Body of pancreas (tissue), 4 donors: ENCODE measurements at regions not wholly inside any gene's neighbourhood (a gene's known extent, or its start where the extent isn't known, plus 50 kb on each side); places are given as distances from the start of the nearest gene placed in this dataset.

Source experiments
- POLR2A ChIP-seq, 3 donors: fragments of 450-650 bp; IDR thresholded peaks; one replicate each; pipeline ENCODE4 v1.6.1; 2016; ENCODE audit warnings: antibody characterized with exemption in 3 of 3, mild to moderate bottlenecking in 2 of 3
- TF ChIP-seq, protein P1 (sequence below), 7 experiments: fragments of 450-650 bp in 4 of 7; fragments of 200-600 bp in 3 of 7; sonication (generic) in 3 of 7; IDR thresholded peaks; one replicate each; pipeline ENCODE4 v1.5.1; 2016 to 2019; ENCODE audit warnings: antibody characterized with exemption in 7 of 7

DNA sequence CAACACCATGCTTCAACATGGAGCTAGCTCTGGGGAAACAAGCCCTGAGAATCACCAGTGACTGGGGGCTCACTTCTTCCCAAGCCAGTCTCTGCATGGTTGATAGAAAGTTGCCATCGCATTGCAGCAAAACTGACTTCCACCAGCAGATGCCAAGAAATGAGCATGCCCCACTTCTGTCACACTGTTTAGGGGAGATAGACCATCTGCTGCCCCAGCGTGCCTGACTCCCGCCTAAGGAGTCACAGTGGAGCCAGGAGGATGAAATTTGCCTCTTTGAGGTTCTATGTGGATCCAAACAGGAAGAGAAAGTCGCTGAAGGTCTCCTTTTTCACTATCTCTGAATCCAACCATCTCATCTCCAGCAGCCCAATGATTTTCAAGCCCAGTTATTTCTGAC, 116.7 kb upstream of the SLIT3 start:
- TF ChIP-seq POLR2A (IDR thresholded peaks at IDR 0.05), result no peak
- TF ChIP-seq, protein P1, sequence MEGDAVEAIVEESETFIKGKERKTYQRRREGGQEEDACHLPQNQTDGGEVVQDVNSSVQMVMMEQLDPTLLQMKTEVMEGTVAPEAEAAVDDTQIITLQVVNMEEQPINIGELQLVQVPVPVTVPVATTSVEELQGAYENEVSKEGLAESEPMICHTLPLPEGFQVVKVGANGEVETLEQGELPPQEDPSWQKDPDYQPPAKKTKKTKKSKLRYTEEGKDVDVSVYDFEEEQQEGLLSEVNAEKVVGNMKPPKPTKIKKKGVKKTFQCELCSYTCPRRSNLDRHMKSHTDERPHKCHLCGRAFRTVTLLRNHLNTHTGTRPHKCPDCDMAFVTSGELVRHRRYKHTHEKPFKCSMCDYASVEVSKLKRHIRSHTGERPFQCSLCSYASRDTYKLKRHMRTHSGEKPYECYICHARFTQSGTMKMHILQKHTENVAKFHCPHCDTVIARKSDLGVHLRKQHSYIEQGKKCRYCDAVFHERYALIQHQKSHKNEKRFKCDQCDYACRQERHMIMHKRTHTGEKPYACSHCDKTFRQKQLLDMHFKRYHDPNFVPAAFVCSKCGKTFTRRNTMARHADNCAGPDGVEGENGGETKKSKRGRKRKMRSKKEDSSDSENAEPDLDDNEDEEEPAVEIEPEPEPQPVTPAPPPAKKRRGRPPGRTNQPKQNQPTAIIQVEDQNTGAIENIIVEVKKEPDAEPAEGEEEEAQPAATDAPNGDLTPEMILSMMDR (IDR thresholded peaks at IDR 0.05), result no peak
